ENCODE measurements at regions not wholly inside any gene's neighbourhood (a gene's known extent, or its start where the extent isn't known, plus 50 kb on each side); places are given as distances from the start of the nearest gene placed in this dataset.

DNA sequence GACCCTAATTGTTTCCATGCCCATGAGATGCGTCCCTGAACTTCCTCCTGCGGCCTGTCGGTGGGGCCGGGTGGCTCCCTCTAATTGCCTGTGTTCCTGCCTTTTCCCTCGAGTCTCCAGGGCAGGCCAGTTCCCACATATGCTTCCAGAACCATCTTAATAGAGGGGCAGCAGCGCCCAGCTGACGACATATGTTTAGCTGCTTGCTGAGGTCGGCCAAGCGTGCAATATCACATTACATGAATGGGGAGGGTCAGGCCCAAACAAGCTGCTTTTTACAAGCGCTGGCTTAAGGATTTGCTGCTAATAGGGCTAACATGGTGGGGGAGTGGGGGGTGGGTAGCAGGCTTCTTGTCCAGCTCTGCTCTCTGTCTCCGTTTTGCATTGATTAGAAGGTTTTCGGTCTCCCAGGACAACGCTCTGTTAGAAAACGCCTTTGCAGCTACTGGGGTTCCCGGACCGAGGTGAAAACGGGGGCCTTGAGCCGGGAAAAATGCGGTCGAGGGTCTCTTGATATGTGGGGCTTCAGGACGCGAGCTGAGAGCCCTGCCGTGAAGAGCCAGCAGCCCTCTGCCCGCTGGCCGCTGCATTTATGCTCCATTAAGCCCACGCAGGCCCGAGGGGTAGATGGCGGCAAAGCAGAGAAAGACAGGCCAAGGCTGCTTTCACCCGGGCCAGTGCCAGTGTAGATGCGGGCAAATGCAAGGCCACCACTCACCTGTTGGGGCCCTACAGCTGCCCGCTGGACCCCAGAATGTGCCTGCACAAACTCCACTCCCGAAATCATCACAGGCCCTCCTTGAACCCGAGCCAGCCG is 308.5 kb downstream of the BMP7 start:
- DNase-seq (ENCODE audit: low spot score): no peak

DNA sequence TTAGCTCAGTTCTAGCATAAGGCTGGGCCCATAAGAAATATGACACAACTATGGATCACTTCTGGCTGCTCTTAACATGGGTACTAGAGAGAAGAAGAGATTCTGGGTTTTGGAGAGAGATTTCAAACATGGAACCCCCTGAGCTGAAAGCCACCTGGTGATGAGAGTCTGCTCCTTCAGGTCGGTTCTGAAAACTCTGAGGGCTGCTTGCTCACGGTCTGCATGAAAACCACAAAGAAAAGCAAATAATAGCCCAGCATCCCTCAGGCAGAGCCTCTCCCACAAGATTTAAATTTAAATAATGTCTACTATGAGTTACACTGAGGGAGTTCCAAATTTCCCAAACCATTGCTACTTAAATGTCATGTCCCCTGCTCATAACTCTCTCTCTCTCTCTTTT is 301.5 kb downstream of the BMP7 start:
- DNase-seq (ENCODE audit: low spot score): no peak

DNA sequence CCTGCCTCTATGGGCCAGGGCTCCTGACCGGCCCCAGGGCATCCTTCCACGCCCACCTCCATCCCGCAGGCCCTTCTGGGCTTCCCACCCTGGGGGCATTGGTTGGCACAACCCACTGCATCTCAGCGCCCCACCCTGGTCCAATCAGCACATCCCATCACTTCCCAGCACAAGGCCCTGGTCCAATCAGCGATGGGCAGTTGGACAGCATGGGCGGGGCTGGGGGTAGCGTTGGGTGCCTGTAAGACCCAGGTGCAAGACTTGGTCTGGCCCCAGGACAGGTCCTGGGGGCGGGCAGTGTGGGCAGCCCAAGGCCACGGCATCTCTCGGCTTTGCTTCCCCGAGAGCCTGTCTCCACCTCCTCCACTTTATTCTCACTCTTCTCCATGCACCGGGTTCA is 298.5 kb downstream of the BMP7 start:
- no peak for DNase-seq (ENCODE audit: low spot score)

DNA sequence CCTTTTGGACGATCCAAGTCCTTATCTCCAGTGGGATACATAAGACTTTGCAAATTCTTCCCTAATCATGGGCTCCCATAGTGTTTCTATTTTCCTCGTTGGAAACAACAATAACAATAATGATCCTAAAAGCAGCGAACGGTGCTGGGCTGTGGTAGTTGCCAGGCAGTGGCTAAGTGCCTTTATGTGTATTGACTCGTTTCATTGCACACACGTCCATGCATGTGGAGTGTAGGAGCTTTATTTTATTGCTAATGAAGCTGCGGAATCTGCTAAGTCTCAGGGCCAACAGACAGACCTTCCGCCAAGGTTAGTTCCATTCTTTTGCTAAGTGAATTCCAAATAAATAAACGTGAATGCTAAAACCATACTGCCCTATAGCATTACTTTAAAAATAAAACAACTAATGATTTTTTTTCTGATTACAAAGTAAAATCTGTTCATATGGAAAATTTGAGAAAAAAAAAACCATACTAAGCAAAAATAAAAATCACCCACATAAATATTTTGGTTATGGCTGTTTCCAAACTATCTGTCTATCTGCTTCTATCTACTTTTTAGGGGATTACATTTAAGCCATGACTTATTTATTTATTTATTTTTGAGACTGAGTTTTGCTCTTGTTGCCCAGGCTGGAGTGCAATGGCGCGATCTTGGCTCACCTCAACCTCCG is 297.9 kb downstream of the BMP7 start:
- no peak for DNase-seq (ENCODE audit: low spot score)

DNA sequence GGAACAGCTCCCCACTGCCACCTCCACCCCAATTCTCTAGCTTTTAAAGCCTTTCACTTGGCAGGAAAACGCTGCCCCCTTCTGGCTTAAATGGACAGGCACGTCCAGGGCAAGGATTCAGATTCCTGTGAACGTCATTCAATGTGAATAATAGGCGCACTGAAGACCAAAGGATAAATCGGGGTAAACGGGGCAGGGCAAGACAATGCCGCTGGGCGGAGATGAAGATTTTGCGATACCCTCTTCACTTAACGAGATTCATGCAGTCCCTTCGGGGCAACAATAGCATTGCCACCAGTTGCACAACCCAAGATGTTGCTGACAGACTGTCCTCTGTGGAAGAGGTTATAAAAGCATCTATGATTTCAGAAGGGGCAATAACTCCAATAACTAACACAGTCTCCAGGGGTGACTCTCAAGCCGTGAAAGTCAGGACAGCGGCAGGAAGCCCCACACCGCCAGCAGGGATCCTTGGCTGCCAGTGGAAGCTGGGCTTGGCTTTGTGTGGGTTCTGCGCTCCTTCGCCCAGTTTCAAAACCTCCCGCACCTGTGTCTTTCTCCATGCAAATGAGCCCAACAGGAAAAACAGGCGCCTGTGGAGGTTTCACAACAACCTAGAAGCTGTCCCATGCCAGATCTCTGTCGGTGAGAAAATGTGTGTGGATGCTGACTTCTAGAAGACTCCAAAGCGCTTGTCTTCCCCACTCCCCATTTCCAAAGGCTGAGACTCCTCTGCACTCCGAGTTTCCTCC is 291.8 kb downstream of the BMP7 start:
- DNase-seq (ENCODE audit: low spot score): peak; percentile 45

DNA sequence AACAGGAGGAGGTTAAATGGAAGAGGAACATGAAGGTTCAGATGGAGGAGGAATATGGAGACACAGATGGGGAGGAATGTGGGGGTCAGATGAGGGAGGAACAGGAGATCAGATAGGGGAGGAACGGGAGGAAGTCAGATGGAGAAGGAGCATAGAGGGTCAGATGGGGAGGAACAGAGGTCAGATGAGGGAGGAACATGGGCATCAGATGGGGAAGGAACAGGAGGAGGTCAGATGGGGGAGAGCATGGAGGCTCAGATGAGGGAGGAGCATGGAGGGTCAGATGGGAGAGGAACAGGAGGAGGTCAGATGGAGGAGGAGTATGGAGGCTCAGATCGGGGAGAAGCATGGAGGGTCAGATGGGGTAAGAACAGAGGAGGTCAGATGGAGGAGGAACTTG is 290.6 kb downstream of the BMP7 start:
- DNase-seq (ENCODE audit: low spot score): no peak

DNA sequence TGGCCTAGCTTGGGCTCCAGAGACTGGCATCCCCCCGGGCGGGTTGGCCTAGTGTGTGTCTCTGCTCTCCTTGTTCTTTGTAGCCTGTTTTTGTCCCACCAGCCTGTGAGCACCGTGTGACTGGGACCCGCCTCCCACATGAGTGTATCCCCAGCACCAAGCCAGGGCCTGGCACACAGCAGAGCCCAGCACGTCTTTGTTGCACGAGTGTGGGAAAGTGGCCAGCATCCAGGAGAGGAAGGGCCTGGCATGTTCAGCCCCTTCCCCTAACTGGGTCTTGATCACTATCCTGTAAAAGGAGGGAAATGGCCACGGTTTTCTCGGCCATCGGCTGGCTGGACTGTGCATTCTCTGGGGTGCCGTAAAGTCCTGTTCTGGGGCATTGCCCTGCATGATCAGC is 290.1 kb downstream of the BMP7 start:
- no peak for DNase-seq (ENCODE audit: low spot score)

DNA sequence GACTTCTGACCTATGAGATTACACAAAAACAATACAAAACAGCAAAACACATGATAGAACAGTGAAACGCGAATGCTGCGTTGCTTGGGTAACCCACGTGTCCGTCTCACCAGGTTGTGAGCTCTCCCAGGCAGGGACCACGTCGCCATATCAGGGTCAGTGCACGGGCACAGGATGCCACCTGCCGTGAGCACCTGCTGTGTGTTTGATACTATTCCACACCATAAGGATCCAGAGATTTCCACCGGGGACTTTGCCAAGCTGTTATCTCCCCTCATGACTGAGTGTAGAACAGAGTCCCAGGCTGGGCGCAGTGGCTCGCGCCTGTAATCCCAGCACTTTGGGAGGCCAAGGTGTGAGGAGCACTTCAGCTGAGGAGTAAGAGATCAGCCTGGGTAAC is 288.0 kb downstream of the BMP7 start:
- no peak for DNase-seq (ENCODE audit: low spot score)

DNA sequence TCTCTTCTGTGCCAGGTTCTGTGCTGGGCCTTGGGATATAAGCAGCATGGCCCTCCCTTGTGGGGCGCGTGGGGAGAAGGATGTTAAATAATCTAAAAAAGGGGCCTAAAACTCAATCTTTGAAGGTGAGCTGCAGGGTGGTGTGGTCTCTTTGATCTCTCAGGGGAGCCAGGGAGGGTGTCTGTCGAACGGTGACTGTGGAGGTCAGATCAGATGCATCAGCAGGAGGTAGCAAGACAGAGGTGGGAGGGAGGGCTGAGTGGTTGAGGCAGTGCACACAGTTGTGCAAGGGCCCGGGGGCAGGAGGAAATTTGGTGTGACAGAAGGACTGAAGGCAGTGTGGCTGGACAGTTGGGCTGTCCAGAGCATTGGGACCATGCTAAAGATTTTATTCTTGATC is 287.3 kb downstream of the BMP7 start:
- DNase-seq (ENCODE audit: low spot score): no peak

DNA sequence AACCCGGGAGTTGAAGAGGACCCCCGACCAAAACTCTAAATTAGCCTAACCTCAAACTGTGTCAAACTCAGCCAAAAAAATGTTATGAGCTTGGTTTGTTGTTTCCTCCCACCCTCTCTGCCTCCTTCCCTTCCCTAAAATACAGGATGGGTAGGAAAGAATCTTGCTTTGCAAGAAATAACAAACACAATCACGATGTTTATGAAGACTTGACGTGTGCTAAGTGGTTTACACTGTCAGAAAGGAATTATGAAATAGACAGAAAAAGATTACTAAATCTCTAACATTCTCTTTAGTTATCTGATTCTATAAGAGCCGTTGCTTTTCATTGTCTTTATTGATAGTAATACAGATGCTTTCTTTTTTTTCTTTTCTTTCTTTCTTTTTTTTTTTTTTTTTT is 285.1 kb downstream of the BMP7 start:
- DNase-seq (ENCODE audit: low spot score): no peak

DNA sequence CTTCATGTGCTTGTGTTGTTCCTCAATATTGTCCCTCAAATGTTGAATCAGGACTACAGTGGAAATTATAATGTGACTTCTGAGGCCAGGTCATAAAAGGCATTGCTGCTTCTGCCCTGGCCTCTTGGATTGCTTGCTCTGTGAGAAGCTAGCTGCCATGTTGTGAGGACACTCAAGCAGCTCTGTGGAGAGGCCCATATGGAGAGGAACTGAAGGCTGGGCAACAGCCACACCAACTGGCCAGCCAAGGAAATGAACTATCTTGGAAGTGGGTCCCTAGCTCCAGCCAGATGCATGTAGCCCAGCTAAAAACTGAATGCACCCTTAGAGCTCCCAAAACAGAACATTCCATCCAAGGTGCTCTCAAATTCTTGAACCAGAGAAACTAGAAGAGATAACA is 282.6 kb downstream of the BMP7 start:
- no peak for DNase-seq (ENCODE audit: low spot score)

DNA sequence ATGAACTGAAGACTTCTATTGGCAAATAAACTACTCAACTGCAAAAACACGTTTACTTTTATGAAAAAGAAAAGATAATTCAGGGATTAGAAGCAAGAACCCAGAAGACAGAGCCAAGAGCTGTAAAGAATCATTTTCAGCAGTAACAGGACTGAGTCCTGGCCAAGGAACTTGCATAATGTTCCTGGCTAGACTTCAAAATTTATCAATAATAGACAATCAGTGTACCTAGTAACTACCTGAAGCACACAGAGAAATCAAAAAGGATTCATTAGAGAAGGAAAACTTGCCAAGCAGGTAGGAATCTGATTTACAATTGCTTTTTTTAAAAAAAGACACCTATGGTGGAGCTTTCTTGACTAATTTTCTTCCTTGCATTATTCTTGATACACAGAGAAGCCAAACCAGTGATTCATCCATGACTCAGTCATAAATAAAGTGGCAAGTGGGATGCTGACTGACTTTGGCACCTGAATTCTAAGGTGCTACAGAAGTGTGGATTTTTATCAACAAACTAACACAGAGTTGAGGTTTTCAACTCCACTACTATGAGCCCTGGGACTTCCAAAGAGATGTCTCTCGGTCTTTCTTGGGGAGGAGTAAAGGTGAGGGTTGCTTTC is 281.3 kb downstream of the BMP7 start:
- no peak for DNase-seq (ENCODE audit: low spot score)

DNA sequence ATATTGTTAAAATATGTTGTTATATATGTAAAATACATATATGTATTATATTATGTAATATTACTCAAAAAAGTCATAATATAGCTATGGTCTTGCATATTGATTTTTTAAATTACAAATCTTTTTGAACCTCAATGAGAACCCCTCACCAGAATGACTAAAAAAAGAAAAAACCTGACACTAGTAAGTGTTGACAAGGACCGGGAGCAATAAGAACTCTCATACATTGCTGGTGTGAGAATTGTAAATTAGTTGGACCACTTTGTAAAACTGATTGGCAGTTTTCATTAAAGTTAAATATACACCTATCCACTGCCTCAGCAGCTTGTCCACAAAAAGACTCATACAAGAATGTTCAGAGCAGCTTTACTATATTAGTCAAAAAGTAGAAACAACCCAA is 280.0 kb downstream of the BMP7 start:
- no peak for DNase-seq (ENCODE audit: low spot score)

DNA sequence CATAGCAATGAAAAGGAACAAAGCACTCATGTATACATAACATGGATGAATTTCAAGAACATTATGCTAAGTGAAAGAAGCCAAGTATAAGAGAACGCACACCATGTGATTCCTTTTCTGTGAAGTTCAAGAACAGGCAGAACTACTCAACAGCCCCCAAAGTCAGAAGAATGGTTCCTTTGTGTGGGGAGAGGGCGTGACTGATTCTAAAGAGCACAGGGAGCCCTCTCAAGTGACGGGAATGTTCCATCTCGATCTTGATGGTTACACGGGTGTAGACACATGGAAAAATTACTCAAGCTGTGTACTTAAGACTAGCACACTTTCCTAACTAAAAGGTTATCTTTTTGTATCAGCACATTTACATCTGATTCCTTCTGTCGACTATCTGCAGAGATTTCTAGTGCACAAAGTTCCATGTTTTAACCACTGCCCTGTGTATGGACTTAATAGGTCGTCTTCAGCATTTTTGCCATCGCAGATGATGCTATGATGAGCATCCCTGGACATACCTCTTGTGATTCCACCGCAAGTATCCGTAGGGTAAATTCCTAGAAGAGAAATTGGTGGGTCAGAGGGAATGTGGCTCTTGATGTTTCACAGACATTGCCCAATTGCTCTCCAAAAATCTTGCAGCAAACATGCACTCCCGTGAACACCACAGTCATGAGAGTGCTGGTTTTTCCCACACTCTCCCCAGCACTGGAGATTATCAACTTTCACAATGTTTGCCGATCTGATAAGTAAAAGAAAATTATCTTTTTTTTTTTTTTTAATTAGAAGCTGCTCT is 279.3 kb downstream of the BMP7 start:
- DNase-seq (ENCODE audit: low spot score): no peak

DNA sequence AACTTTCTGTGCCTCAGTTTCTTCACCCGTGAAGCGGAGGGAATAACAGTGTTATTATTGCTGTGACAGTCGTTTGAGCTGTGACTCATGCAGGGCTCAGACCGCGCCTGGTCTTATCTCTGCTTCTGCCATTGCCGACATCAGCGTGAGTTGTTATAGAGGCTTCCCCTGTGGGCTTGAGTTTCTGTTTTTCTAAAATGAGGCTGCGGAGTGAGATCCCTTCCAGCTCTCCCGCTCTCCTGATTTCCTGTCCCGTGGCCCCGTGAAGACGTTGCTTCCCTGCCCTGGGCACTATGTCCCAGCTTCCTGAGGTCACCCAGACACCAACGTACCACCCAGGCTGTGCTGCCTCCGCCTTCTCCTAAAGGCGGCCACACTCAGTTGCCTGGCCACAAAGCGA is 278.5 kb downstream of the BMP7 start:
- DNase-seq (ENCODE audit: low spot score): no peak

DNA sequence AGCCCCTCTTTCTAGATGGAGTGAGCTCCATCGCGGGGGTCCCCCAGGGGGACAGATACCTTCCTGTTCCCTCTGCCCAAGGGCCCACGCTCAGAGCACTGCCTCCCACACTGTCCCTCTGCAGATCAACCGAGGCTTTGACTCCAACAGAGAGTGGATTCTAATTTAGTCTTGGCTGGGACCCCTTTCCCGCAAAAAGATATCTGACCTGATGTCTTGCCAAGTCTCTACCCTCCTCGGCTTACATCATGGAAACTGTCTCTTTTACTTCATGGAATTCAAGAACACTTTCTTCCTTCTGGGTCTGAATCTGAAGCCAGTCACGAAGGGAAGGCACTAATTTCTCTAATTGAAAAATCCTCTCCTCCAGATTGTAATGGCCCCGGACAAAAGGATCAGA is 278.0 kb downstream of the BMP7 start:
- DNase-seq (ENCODE audit: low spot score): no peak

DNA sequence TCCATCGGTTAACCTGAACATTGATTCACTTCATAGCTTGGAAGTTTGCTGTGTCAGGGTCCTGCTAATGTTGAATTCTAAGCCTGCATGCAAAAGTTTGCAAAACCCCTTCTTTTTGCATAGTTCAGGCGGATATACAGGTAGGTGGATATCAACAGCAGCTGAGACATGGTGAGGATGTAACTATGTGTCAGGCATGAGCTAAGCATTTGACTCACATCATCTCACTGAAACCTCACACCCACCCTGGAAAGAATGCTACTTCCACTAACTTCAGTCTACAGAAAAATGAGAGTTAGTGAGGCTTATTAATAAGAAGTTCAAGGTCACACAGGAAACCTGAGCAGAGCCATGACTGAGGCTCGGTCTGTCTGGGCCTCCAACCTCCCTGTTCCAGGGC is 276.9 kb downstream of the BMP7 start:
- DNase-seq (ENCODE audit: low spot score): no peak

DNA sequence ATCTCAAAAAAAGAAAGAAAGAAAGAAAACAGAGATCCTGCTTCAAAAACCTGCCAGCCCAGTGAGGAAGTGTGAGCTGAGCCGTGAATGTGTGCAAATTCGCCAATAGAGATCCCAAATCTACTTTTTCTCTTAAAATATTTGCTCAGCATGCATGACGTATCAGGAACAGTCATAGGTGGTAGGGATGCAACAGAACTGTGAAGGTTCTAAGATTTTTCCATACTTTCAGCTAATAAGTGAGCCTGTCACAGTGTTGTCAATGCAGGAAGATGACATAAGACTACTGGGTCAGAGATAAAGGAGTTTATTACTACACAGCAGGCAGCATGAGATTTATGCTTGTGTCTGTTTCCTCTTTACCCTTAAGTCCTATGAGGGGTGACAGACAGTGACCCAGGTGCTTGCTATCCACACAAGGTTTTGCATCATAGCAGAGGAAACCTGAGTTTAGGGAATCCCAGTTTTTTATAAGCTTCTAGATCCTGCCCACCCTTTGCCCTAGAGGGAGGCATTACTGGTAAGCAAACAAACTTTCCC is 273.4 kb downstream of the BMP7 start:
- DNase-seq (ENCODE audit: low spot score): no peak

DNA sequence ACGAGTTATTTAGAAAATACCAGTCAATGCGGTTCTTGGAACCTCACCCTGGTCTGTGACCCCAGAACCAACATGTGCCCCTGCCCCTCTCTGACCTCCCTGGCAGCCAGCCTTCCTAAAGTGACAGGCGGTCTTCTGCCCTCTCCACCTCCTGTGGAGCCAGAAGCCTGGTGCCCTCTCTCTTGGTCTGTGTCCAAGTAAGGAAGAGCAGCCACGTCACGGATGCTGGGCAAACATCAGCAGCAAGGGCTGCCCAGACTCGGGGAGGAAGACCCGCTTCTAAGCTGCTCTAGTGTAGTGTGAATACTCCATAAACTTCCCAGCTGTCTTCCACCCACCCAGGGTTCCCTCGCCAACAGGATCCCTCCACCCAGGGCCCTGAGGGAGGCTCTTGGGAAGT is 272.4 kb downstream of the BMP7 start:
- no peak for DNase-seq (ENCODE audit: low spot score)

DNA sequence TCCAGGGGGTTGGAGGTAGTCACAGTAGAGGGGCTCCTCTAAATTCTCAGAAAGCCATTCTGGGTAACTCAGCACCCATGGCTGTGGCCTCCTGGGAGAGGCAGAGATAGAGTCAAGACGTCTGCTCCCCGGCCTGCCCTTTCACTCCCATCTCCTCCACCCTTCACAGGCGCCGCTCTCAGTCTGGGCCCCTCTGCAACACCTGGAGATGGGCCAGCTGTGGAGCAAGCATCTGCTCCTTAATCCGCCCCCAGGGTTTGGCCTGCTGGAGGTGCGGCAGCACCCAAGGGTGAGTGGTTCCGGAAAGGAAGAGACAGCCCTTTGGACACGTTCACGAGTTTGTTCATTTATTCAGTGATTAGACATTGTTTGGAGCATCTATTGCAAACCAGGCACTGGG is 271.3 kb downstream of the BMP7 start:
- DNase-seq (ENCODE audit: low spot score): no peak

DNA sequence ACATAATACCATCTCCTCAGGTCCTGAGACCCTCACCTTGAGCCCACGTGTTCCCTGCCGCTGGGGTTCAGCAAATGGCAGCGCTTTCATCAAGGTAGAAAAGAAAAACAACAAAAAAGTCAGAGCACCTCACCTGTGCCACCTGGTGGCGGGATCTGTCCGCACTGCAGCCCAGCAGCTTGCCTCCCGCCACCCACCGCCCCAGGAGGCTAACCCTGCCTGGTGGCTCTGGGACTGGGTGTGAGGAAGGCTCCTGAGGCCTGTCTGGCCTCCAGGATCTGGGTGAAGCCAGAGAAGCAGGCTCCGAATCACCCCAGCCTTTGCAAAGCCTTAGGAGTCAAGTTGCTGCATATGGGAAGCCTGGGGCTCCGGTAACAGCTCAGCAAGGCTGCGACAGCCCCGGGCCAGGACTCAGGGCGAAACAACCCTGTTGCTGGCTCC is 270.8 kb downstream of the BMP7 start:
- peak; percentile 23 for DNase-seq (ENCODE audit: low spot score)

DNA sequence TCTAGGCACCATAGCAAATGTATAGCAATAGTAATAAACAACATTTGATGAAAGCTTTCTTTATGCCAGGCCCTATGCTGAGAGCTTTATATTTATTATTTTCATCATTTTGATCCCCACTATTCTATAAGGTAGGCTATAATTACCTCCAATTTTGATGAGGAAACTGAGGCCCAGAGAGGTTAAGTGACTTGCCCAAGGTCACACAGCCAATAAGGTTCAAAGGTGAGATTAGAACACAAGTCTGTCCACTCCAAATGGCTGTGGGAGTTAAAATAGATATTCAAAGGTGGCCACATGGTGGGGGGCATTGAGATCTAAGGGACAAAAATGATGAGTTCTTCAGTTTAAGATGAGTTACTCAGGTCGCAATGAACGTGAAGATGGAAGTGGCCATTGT is 269.9 kb downstream of the BMP7 start:
- no peak for DNase-seq (ENCODE audit: low spot score)

Measured in AG08396 (cell line).